ENCODE measurements at regions not wholly inside any gene's neighbourhood (a gene's known extent, or its start where the extent isn't known, plus 50 kb on each side); places are given as distances from the start of the nearest gene placed in this dataset.

GRCh38 chr9:31232485-31232884, 1152.0 kb upstream of the ACO1 start:
- TF ChIP-seq, protein P1, sequence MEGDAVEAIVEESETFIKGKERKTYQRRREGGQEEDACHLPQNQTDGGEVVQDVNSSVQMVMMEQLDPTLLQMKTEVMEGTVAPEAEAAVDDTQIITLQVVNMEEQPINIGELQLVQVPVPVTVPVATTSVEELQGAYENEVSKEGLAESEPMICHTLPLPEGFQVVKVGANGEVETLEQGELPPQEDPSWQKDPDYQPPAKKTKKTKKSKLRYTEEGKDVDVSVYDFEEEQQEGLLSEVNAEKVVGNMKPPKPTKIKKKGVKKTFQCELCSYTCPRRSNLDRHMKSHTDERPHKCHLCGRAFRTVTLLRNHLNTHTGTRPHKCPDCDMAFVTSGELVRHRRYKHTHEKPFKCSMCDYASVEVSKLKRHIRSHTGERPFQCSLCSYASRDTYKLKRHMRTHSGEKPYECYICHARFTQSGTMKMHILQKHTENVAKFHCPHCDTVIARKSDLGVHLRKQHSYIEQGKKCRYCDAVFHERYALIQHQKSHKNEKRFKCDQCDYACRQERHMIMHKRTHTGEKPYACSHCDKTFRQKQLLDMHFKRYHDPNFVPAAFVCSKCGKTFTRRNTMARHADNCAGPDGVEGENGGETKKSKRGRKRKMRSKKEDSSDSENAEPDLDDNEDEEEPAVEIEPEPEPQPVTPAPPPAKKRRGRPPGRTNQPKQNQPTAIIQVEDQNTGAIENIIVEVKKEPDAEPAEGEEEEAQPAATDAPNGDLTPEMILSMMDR (conservative IDR thresholded peaks at IDR 0.05; ENCODE audit: low read length) = no peak
- no peak for TF ChIP-seq EZH2phosphoT487 (IDR thresholded peaks at IDR 0.05; ENCODE audit: borderline replicate concordance)

GRCh38 chr9:31236344-31236743, 1148.1 kb upstream of the ACO1 start:
- Histone ChIP-seq H4K20me1 (ENCODE audit: insufficient read depth, low read length, poor library complexity, severe bottlenecking) (no peaks in the 10 kb centered on the region), H3K4me2 (ENCODE audit: low read depth, low read length, poor library complexity, severe bottlenecking) (no peak overlapping the region)
- TF ChIP-seq EZH2phosphoT487 (IDR thresholded peaks at IDR 0.05; ENCODE audit: borderline replicate concordance) = no peak
- TF ChIP-seq, protein P1 (conservative IDR thresholded peaks at IDR 0.05; ENCODE audit: low read length) = no peak

More at GRCh38 chr9:31232485-31232884, 1152.0 kb upstream of the ACO1 start:
- Histone ChIP-seq H2AFZ (ENCODE audit: low read length) (no peak overlapping the region), H3K9me3 (ENCODE audit: insufficient read depth, low read depth, low read length) (no peaks in the 10 kb centered on the region), H3K79me2 (ENCODE audit: insufficient read depth, low read length) (no peaks in the 10 kb centered on the region), H3K4me1 (ENCODE audit: insufficient read depth, low read length, poor library complexity, severe bottlenecking) (no peaks in the 10 kb centered on the region), H3K4me2 (ENCODE audit: low read depth, low read length, poor library complexity, severe bottlenecking) (no peak overlapping the region), H3K9ac (ENCODE audit: low read depth, low read length, poor library complexity, severe bottlenecking) (no peak overlapping the region), H3F3A (ENCODE audit: low read depth) (no peaks in the 10 kb centered on the region), H3K4me3 (ENCODE audit: low read length, poor library complexity, severe bottlenecking) (no peak overlapping the region), H4K20me1 (ENCODE audit: insufficient read depth, low read length, poor library complexity, severe bottlenecking) (no peaks in the 10 kb centered on the region), H3K36me3 (ENCODE audit: insufficient read depth, low read length) (no peaks in the 10 kb centered on the region), H3K27me3 (ENCODE audit: insufficient read depth, low read length, poor library complexity, severe bottlenecking) (no peaks in the 10 kb centered on the region), H3K9me2 (replicated peaks; ENCODE audit: low read depth, low read length) (no peaks in the 10 kb centered on the region)

GRCh38 chr9:31243386-31243785, 1141.1 kb upstream of the ACO1 start:
- no peaks in the 10 kb centered on the region for H3K79me2 ChIP-seq (ENCODE audit: insufficient read depth, low read length)
- H3K4me3 ChIP-seq (ENCODE audit: low read length, poor library complexity, severe bottlenecking) = no peak overlapping the region
- TF ChIP-seq, protein P1 (conservative IDR thresholded peaks at IDR 0.05; ENCODE audit: low read length) = no peak
- TF ChIP-seq EZH2phosphoT487 (IDR thresholded peaks at IDR 0.05; ENCODE audit: borderline replicate concordance) = no peak
- H4K20me1 ChIP-seq (ENCODE audit: insufficient read depth, low read length, poor library complexity, severe bottlenecking) = no peaks in the 10 kb centered on the region
- H3K4me1 ChIP-seq (ENCODE audit: insufficient read depth, low read length, poor library complexity, severe bottlenecking) = no peaks in the 10 kb centered on the region
- H3K9me2 ChIP-seq (replicated peaks; ENCODE audit: low read depth, low read length) = no peaks in the 10 kb centered on the region
- H3K9ac ChIP-seq (ENCODE audit: low read depth, low read length, poor library complexity, severe bottlenecking) = no peak overlapping the region
- no peak overlapping the region for H3K4me2 ChIP-seq (ENCODE audit: low read depth, low read length, poor library complexity, severe bottlenecking)
- no peaks in the 10 kb centered on the region for H3K27me3 ChIP-seq (ENCODE audit: insufficient read depth, low read length, poor library complexity, severe bottlenecking)
- no peaks in the 10 kb centered on the region for H3K36me3 ChIP-seq (ENCODE audit: insufficient read depth, low read length)
- no peak overlapping the region for H2AFZ ChIP-seq (ENCODE audit: low read length)
- no peaks in the 10 kb centered on the region for H3K9me3 ChIP-seq (ENCODE audit: insufficient read depth, low read depth, low read length)
- no peaks in the 10 kb centered on the region for H3F3A ChIP-seq (ENCODE audit: low read depth)

More at GRCh38 chr9:31236344-31236743, 1148.1 kb upstream of the ACO1 start:
- Histone ChIP-seq H3K79me2 (ENCODE audit: insufficient read depth, low read length) (no peaks in the 10 kb centered on the region), H3K27me3 (ENCODE audit: insufficient read depth, low read length, poor library complexity, severe bottlenecking) (no peaks in the 10 kb centered on the region), H3K9me3 (ENCODE audit: insufficient read depth, low read depth, low read length) (no peaks in the 10 kb centered on the region), H3F3A (ENCODE audit: low read depth) (no peaks in the 10 kb centered on the region), H3K36me3 (ENCODE audit: insufficient read depth, low read length) (no peaks in the 10 kb centered on the region), H3K4me3 (ENCODE audit: low read length, poor library complexity, severe bottlenecking) (no peak overlapping the region), H3K9me2 (replicated peaks; ENCODE audit: low read depth, low read length) (no peaks in the 10 kb centered on the region), H2AFZ (ENCODE audit: low read length) (no peak overlapping the region), H3K9ac (ENCODE audit: low read depth, low read length, poor library complexity, severe bottlenecking) (no peak overlapping the region), H3K4me1 (ENCODE audit: insufficient read depth, low read length, poor library complexity, severe bottlenecking) (no peaks in the 10 kb centered on the region)

Measured in Loucy (cell line).